HepG2 (cell line): ENCODE measurements at regions not wholly inside any gene's neighbourhood (a gene's known extent, or its start where the extent isn't known, plus 50 kb on each side); places are given as distances from the start of the nearest gene placed in this dataset.

Experiments
- ARID5B ChIP-seq: IDR thresholded peaks from 2 replicates; pipeline ENCODE4 v1.4.0; 2020; ENCODE audit warnings: mild to moderate bottlenecking, missing genetic modification reagents
- CCAR2 ChIP-seq: fragments of 200-400 bp; formaldehyde crosslinking; optimal IDR thresholded peaks from 2 replicates; pipeline ENCODE3; 2018; ENCODE audit warnings: low read depth, mild to moderate bottlenecking, low read length, moderate library complexity
- E2F1 ChIP-seq: sonication (generic); formaldehyde crosslinking; IDR thresholded peaks from 2 replicates; pipeline ENCODE4 v1.5.0; 2020; ENCODE audit warnings: missing genetic modification reagents
- GPN1 ChIP-seq: sonication (generic); formaldehyde crosslinking; IDR thresholded peaks from 2 replicates; pipeline ENCODE4 v1.5.1; 2020; ENCODE audit warnings: missing genetic modification reagents, borderline replicate concordance
- KDM4B ChIP-seq: sonication (generic); formaldehyde crosslinking; IDR thresholded peaks from 2 replicates; pipeline ENCODE4 v1.4.0; 2020; ENCODE audit warnings: missing genetic modification reagents
- MAFF ChIP-seq: IDR thresholded peaks from 2 replicates; pipeline ENCODE4 v1.6.1; 2011; ENCODE audit warnings: low read depth, low read length, improper control_type of control experiment
- MLLT10 ChIP-seq: sonication (generic); formaldehyde crosslinking; IDR thresholded peaks from 2 replicates; pipeline ENCODE4 v1.4.0; 2020; ENCODE audit warnings: missing genetic modification reagents
- MTF1 ChIP-seq: sonication (generic); formaldehyde crosslinking; IDR thresholded peaks from 2 replicates; pipeline ENCODE4 v1.5.0; 2020; ENCODE audit warnings: missing genetic modification reagents
- NFIB ChIP-seq: sonication (generic); formaldehyde crosslinking; IDR thresholded peaks from 2 replicates; pipeline ENCODE4 v1.9.0; 2021; ENCODE audit warnings: missing genetic modification reagents, mild to moderate bottlenecking, borderline replicate concordance
- PAWR ChIP-seq: sonication (generic); formaldehyde crosslinking; IDR thresholded peaks from 2 replicates; pipeline ENCODE4 v1.4.0; 2020; ENCODE audit warnings: missing genetic modification reagents, mild to moderate bottlenecking, borderline replicate concordance
- POLR2AphosphoS2 ChIP-seq: IDR thresholded peaks from 2 replicates; pipeline ENCODE4 v1.6.1; 2011; ENCODE audit warnings: low read depth, low read length, improper control_type of control experiment
- YY1 ChIP-seq: IDR thresholded peaks from 2 replicates; pipeline ENCODE4 v1.6.1; 2011; ENCODE audit warnings: low read length, low read depth, moderate library complexity, mild to moderate bottlenecking; ENCODE audit not compliant: insufficient read depth, insufficient replicate concordance
- ZBTB7A ChIP-seq: sonication (generic); formaldehyde crosslinking; IDR thresholded peaks from 2 replicates; pipeline ENCODE4 v1.8.0; 2022; ENCODE audit warnings: mild to moderate bottlenecking, missing genetic modification reagents
- ZFP36 ChIP-seq: fragments of 150-350 bp; IDR thresholded peaks from 2 replicates; pipeline ENCODE4 v1.6.1; 2018; ENCODE audit warnings: borderline replicate concordance, low read length, low read depth; ENCODE audit not compliant: partially characterized antibody
- ZNF124 ChIP-seq: sonication (generic); formaldehyde crosslinking; IDR thresholded peaks from 2 replicates; pipeline ENCODE4 v1.4.0; 2020; ENCODE audit warnings: missing genetic modification reagents
- ZNF331 ChIP-seq: sonication (generic); formaldehyde crosslinking; IDR thresholded peaks from 2 replicates; pipeline ENCODE4 v1.4.0; 2020; ENCODE audit warnings: missing genetic modification reagents
- ZNF484 ChIP-seq: sonication (generic); formaldehyde crosslinking; IDR thresholded peaks from 2 replicates; pipeline ENCODE4 v1.5.1; 2020; ENCODE audit warnings: mild to moderate bottlenecking, low read depth, missing genetic modification reagents, borderline replicate concordance
- ZNF550 ChIP-seq: sonication (generic); formaldehyde crosslinking; IDR thresholded peaks from 2 replicates; pipeline ENCODE4 v1.4.0; 2020; ENCODE audit warnings: mild to moderate bottlenecking, missing genetic modification reagents, borderline replicate concordance
- ZNF569 ChIP-seq: sonication (generic); formaldehyde crosslinking; IDR thresholded peaks from 2 replicates; pipeline ENCODE4 v1.5.0; 2020; ENCODE audit warnings: mild to moderate bottlenecking, missing genetic modification reagents, moderate library complexity, borderline replicate concordance
- ZNF577 ChIP-seq: sonication (generic); formaldehyde crosslinking; IDR thresholded peaks from 2 replicates; pipeline ENCODE4 v1.4.0; 2020; ENCODE audit warnings: mild to moderate bottlenecking, low read depth, missing genetic modification reagents, borderline replicate concordance
- ZNF674 ChIP-seq: sonication (generic); formaldehyde crosslinking; IDR thresholded peaks from 2 replicates; pipeline ENCODE4 v1.5.0; 2020; ENCODE audit warnings: low read depth, mild to moderate bottlenecking, missing genetic modification reagents
- TF ChIP-seq, protein P1 (sequence below): IDR thresholded peaks from 2 replicates; pipeline ENCODE4 v1.6.1; 2012; ENCODE audit warnings: low read length, improper control_type of control experiment

DNA sequence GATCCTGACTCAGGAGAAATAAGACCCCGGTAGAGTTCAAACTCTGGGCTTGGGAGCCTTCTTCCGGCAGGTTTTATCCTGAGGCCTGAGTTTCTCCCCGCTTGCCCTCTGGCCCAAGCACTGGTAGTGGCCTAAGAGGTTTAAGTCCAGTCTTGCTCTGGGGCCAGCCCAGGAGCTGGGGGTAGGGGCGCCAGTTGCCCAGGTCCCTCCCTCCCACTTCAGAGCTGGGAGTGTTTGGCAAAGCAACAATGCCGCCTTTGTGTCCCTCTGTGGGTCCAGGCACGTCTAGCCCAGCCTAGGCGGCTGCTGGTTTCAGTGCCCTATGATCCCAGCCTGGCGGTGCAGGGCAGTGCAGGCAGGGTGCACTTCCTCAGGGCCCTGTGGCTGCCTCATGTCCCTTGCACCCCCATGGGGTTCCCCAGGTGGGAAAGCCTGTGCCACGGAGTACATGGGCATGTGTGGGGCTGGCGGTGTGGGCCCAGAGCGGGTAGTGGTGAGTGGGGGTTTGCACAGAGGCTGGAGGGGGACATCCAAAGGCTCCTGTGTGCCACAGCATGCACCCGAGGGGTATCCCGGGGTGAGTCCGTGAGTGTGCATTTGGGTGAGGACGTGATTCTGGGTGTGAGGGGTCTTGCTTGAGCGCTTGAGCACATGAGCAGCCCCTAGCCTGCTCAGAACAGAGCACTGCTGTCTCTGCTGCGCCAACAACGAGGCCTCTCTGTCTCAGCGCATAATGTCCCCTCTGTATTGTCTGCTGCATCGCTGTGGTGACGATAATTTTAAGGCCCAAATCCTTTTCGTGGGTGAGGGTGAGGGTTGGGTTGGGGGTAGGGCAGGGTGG is 61.7 kb upstream of the PSD2 start (continued):
- TF ChIP-seq ZNF577 (CRISPR knock-in tag) (no peak), POLR2AphosphoS2 (no peak), MTF1 (CRISPR knock-in tag) (no peak), ZBTB7A (CRISPR knock-in tag) (peak; percentile 90; the same call in 1 of the 2 replicates), YY1 (peak; percentile 78), GPN1 (CRISPR knock-in tag) (no peak), MLLT10 (no peak), ZNF331 (CRISPR knock-in tag) (peak; percentile 94), KDM4B (no peak), ZNF484 (CRISPR knock-in tag) (no peak), CCAR2 (no peak), MAFF (no peak), E2F1 (CRISPR knock-in tag) (no peak), ZNF550 (no peak), ZNF124 (peak; percentile 89), PAWR (CRISPR knock-in tag) (no peak), ZNF569 (CRISPR knock-in tag) (0 out of 2 replicates have a peak, but pooled peaks have one; percentile 42), ARID5B (CRISPR knock-in tag) (peak; percentile 80), NFIB (no peak), ZNF674 (CRISPR knock-in tag) (no peak), ZFP36 (no peak)
- TF ChIP-seq, protein P1, sequence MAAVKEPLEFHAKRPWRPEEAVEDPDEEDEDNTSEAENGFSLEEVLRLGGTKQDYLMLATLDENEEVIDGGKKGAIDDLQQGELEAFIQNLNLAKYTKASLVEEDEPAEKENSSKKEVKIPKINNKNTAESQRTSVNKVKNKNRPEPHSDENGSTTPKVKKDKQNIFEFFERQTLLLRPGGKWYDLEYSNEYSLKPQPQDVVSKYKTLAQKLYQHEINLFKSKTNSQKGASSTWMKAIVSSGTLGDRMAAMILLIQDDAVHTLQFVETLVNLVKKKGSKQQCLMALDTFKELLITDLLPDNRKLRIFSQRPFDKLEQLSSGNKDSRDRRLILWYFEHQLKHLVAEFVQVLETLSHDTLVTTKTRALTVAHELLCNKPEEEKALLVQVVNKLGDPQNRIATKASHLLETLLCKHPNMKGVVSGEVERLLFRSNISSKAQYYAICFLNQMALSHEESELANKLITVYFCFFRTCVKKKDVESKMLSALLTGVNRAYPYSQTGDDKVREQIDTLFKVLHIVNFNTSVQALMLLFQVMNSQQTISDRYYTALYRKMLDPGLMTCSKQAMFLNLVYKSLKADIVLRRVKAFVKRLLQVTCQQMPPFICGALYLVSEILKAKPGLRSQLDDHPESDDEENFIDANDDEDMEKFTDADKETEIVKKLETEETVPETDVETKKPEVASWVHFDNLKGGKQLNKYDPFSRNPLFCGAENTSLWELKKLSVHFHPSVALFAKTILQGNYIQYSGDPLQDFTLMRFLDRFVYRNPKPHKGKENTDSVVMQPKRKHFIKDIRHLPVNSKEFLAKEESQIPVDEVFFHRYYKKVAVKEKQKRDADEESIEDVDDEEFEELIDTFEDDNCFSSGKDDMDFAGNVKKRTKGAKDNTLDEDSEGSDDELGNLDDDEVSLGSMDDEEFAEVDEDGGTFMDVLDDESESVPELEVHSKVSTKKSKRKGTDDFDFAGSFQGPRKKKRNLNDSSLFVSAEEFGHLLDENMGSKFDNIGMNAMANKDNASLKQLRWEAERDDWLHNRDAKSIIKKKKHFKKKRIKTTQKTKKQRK = no peak
